ENCODE measurements at regions not wholly inside any gene's neighbourhood (a gene's known extent, or its start where the extent isn't known, plus 50 kb on each side); places are given as distances from the start of the nearest gene placed in this dataset.
"Not testable (repeated sequence)": the region's sequence is repeated elsewhere in the genome, so short reads cannot be mapped to it uniquely, and the experiment has no call there.

GRCh38 chr9:74172874-74173273 lies 324.3 kb upstream of the RORB start:
- Histone ChIP-seq H3K36me3 (no peaks in the 10 kb centered on the region), H3K27ac (no peak overlapping the region), H3K27me3 (no peaks in the 10 kb centered on the region), H3K4me3 (no peak overlapping the region), H3K4me1 (no peaks in the 10 kb centered on the region), H3K9me3 (no peaks in the 10 kb centered on the region)
- TF ChIP-seq EP300 (IDR thresholded peaks at IDR 0.05) (no peak), CTCF (IDR thresholded peaks at IDR 0.05) (no peak), POLR2A (IDR thresholded peaks at IDR 0.05) (no peak), POLR2AphosphoS5 (IDR thresholded peaks at IDR 0.05) (no peak)
- DNase-seq = peak in 1 of 2 donors; percentile 2
- 63 to 73% (median 70%) methylated on average over 3 of the region's 3 CpGs for WGBS, 5 donors
- intact Hi-C loops (cut with DNase I; ENCODE audit: low total_unique reads) = no loop called here

- TF ChIP-seq CTCF (IDR thresholded peaks at IDR 0.05) (no peak), EP300 (IDR thresholded peaks at IDR 0.05) (no peak), POLR2A (IDR thresholded peaks at IDR 0.05) (no peak), POLR2AphosphoS5 (IDR thresholded peaks at IDR 0.05) (no peak)
Measured at GRCh38 chr9:74173284-74173683, 323.9 kb upstream of the RORB start.

DNA sequence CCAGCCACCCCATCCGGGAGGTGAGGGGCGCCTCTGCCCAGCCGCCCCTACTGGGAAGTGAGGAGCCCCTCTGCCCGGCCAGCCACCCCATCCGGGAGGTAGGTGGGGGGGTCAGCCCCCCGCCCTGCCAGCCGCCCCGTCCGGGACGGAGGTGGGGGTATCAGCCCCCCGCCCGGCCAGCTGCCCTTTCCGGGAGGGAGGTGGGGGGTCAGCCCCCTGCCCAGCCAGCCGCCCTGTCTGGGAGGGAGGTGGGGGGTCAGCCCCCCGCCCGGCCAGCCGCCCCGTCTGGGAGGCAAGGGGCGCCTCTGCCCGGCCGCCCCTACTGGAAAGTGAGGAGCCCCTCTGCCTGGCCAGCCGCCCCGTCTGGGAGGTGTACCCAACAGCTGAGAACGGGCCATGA lies 299.4 kb upstream of the RORB start:
- 93 to 98% (median 97%) methylated on average over 5 to 22 of the region's 24 CpGs for WGBS, 5 donors
- H3K27ac ChIP-seq; intact Hi-C loops (cut with DNase I; ENCODE audit: low total_unique reads); H3K36me3 ChIP-seq; H3K4me1 ChIP-seq; DNase-seq; H3K4me3 ChIP-seq; H3K27me3 ChIP-seq: not testable (repeated sequence)
- peaks cover 0 to 20% (median 10%) of the 10 kb centered on the region in 4 donors for H3K9me3 ChIP-seq

More at GRCh38 chr9:74173284-74173683, 323.9 kb upstream of the RORB start:
- 74 to 85% (median 83%) methylated on average over 5 of the region's 5 CpGs for WGBS, 5 donors
- Histone ChIP-seq H3K36me3 (no peaks in the 10 kb centered on the region), H3K4me1 (no peaks in the 10 kb centered on the region), H3K27me3 (no peaks in the 10 kb centered on the region), H3K4me3 (no peak overlapping the region), H3K27ac (no peak overlapping the region), H3K9me3 (no peaks in the 10 kb centered on the region)
- intact Hi-C loops (cut with DNase I; ENCODE audit: low total_unique reads) = no loop called here
- no peak for DNase-seq

DNA sequence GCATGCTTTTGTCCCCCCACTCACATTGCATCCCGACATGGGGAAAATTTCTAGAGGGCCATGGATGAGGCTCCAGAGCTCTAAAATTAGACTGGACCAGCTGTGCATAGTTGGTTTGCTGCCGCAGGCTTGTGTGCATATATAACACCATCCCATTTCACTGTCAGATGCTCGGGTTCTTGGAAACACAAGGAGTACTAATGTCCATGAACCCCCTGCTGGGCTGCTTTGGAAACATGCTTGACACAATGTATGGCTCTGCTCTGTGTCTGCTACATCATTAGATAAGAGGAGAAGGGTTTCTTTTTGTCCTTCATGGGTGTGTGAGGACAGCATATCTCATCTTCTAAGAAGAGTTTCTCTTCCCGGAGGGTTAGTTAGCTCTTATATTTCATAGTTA lies 292.1 kb upstream of the RORB start:
- Histone ChIP-seq H3K9me3 (no peaks in the 10 kb centered on the region), H3K27ac (no peak overlapping the region), H3K4me3 (no peak overlapping the region), H3K4me1 (no peaks in the 10 kb centered on the region), H3K27me3 (no peaks in the 10 kb centered on the region), H3K36me3 (no peaks in the 10 kb centered on the region)
- WGBS, 5 donors = 62 to 80% (median 71%) methylated on average over 4 of the region's 4 CpGs
- TF ChIP-seq CTCF (IDR thresholded peaks at IDR 0.05) (no peak), POLR2AphosphoS5 (IDR thresholded peaks at IDR 0.05) (no peak), POLR2A (IDR thresholded peaks at IDR 0.05) (no peak), EP300 (IDR thresholded peaks at IDR 0.05) (no peak)
- DNase-seq = no peak
- intact Hi-C loops (cut with DNase I; ENCODE audit: low total_unique reads) = no loop called here

- Histone ChIP-seq H3K36me3 (no peaks in the 10 kb centered on the region), H3K27me3 (no peaks in the 10 kb centered on the region), H3K9me3 (peaks cover 0 to 7% (median 2%) of the 10 kb centered on the region in 4 donors), H3K4me3 (no peak overlapping the region), H3K27ac (no peak overlapping the region), H3K4me1 (no peaks in the 10 kb centered on the region)
- DNase-seq = no peak
- intact Hi-C loops (cut with DNase I; ENCODE audit: low total_unique reads) = no loop called here
- TF ChIP-seq CTCF (IDR thresholded peaks at IDR 0.05) (no peak), POLR2A (IDR thresholded peaks at IDR 0.05) (no peak), POLR2AphosphoS5 (IDR thresholded peaks at IDR 0.05) (no peak), EP300 (IDR thresholded peaks at IDR 0.05) (no peak)
- WGBS, 5 donors = 78 to 85% (median 83%) methylated on average over 3 of the region's 3 CpGs
Measured at GRCh38 chr9:74218385-74219063, 278.6 kb upstream of the RORB start.

All from stomach (tissue), 8 donors.